Fibroblast of lung (primary cell): ENCODE measurements at regions not wholly inside any gene's neighbourhood (a gene's known extent, or its start where the extent isn't known, plus 50 kb on each side); places are given as distances from the start of the nearest gene placed in this dataset.
A peak's percentile ranks its signal among the peaks of the same experiment; 100 is the strongest.

Source experiments
- DNase-seq, 2 donors: peaks; one replicate each; pipeline versions ENCODE4 v3.0.0 to v3.0.0-alpha.2; 2010; ENCODE audit warnings: low read depth in 2 of 2
- H2AFZ ChIP-seq: 2 replicates; pipeline ENCODE4 v1.5.1; 2012; ENCODE audit warnings: low read length, control low read depth, inconsistent platforms
- H3K27ac ChIP-seq: 2 replicates; pipeline ENCODE4 v1.5.1; 2011; ENCODE audit warnings: low read length, control low read depth; ENCODE audit not compliant: insufficient read depth
- H3K27me3 ChIP-seq: 2 replicates; pipeline ENCODE4 v1.5.1; 2011; ENCODE audit warnings: mild to moderate bottlenecking, low read length; ENCODE audit not compliant: control insufficient read depth, insufficient read depth
- H3K36me3 ChIP-seq: 2 replicates; pipeline ENCODE4 v1.5.1; 2011; ENCODE audit warnings: low read length; ENCODE audit not compliant: control insufficient read depth, insufficient read depth
- H3K4me1 ChIP-seq: 2 replicates; pipeline ENCODE4 v1.5.1; 2011; ENCODE audit warnings: low read length; ENCODE audit not compliant: control insufficient read depth, insufficient read depth; ENCODE audit errors: extremely low read depth
- H3K4me2 ChIP-seq: 2 replicates; pipeline ENCODE4 v1.5.1; 2011; ENCODE audit warnings: low read length, control low read depth; ENCODE audit not compliant: insufficient read depth; ENCODE audit errors: extremely low read depth
- H3K4me3 ChIP-seq, 4 experiments: fragments of 200-600 bp in 1 of 4; sonication (generic) in 1 of 4; replicated peaks in 1 of 4; 2 replicates each; pipeline ENCODE4 v1.5.1; 2011 to 2016; ENCODE audit warnings: low read length in 4 of 4, low read depth in 3 of 4, mild to moderate bottlenecking in 3 of 4, control low read depth in 2 of 4, inconsistent platforms in 1 of 4, mixed read lengths in 1 of 4; ENCODE audit not compliant: insufficient read depth in 1 of 4; ENCODE audit errors: control extremely low read depth in 1 of 4
- H3K79me2 ChIP-seq: 2 replicates; pipeline ENCODE4 v1.5.1; 2012; ENCODE audit warnings: mild to moderate bottlenecking, low read length, inconsistent platforms; ENCODE audit not compliant: control insufficient read depth, insufficient read depth
- H3K9ac ChIP-seq: 2 replicates; pipeline ENCODE4 v1.5.1; 2011; ENCODE audit warnings: mild to moderate bottlenecking, low read length, control low read depth; ENCODE audit not compliant: insufficient read depth
- H3K9me3 ChIP-seq: 2 replicates; pipeline ENCODE4 v1.5.1; 2012; ENCODE audit warnings: low read depth, low read length; ENCODE audit not compliant: control insufficient read depth, insufficient read depth
- H4K20me1 ChIP-seq: 2 replicates; pipeline ENCODE4 v1.5.1; 2011; ENCODE audit warnings: low read length; ENCODE audit not compliant: control insufficient read depth, insufficient read depth; ENCODE audit errors: extremely low read depth
- EZH2 ChIP-seq: IDR thresholded peaks from 2 replicates; pipeline ENCODE4 v1.5.1; 2012; ENCODE audit warnings: low read length, control low read depth, mild to moderate bottlenecking; ENCODE audit errors: missing control alignments
- TF ChIP-seq, protein P1 (sequence below), 2 donors: IDR thresholded peaks in 1 of 2; conservative IDR thresholded peaks in 1 of 2; 1 replicate in 1 of 2; 2 replicates in 1 of 2; pipeline ENCODE4 v1.5.1; 2011 to 2012; ENCODE audit warnings: low read length in 2 of 2, control low read depth in 1 of 2, inconsistent platforms in 1 of 2, low read depth in 1 of 2, mild to moderate bottlenecking in 1 of 2

DNA sequence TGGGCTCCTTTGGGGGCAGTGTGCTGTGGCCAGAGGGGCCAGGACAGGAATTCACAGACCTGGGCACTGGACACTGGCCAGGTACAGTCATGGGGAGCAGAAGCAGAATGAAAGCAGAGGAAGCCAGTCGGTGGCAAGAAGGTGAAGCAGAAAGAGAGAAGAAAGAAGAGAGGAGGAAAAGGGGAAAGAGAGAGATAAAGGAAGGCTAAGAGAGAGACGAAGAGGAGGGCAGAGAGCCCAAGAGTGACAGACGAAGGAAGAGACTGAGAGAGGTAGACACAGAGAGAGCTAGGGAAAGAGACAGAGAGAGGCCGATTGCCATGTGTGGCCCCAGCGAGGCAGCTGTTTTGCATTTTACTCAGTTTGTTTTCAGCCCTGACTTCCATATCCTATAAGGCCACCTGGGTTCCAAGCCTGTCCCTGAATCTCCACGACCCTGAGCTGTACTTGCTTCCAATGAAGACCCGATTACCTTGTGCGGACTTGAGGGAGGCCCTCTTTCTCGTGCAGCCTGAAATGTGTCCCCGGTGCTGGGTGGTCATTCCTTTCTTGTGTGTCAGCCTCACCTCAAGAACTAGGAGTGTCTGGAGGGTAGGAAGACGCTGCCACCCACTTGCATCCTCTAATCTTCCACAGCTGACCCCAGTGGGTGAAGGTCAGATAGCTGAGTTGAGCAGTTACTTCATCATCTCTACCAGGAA lies 73.9 kb downstream of the LSM3 start:
- H3K9me3 ChIP-seq, result no peaks in the 10 kb centered on the region
- no peak overlapping the region for H3K9ac ChIP-seq
- no peaks in the 10 kb centered on the region for H4K20me1 ChIP-seq
- H3K27me3 ChIP-seq, result no peaks in the 10 kb centered on the region
- H3K36me3 ChIP-seq, result no peaks in the 10 kb centered on the region
- TF ChIP-seq EZH2, result no peak
- TF ChIP-seq, protein P1, sequence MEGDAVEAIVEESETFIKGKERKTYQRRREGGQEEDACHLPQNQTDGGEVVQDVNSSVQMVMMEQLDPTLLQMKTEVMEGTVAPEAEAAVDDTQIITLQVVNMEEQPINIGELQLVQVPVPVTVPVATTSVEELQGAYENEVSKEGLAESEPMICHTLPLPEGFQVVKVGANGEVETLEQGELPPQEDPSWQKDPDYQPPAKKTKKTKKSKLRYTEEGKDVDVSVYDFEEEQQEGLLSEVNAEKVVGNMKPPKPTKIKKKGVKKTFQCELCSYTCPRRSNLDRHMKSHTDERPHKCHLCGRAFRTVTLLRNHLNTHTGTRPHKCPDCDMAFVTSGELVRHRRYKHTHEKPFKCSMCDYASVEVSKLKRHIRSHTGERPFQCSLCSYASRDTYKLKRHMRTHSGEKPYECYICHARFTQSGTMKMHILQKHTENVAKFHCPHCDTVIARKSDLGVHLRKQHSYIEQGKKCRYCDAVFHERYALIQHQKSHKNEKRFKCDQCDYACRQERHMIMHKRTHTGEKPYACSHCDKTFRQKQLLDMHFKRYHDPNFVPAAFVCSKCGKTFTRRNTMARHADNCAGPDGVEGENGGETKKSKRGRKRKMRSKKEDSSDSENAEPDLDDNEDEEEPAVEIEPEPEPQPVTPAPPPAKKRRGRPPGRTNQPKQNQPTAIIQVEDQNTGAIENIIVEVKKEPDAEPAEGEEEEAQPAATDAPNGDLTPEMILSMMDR (conservative IDR thresholded peaks at IDR 0.05 in 1 of 2, IDR thresholded peaks at IDR 0.05 in 1 of 2; ENCODE audit: low read depth in 1 of 2, low read length in 2 of 2), result no peak
- no peak overlapping the region for H3K4me2 ChIP-seq
- no peak overlapping the region for H2AFZ ChIP-seq
- H3K4me1 ChIP-seq, result no peaks in the 10 kb centered on the region
- H3K4me3 ChIP-seq, result no peak overlapping the region
- no peaks in the 10 kb centered on the region for H3K79me2 ChIP-seq
- H3K27ac ChIP-seq, result no peak overlapping the region
- peak in 1 of 2 donors; percentile 83 for DNase-seq

DNA sequence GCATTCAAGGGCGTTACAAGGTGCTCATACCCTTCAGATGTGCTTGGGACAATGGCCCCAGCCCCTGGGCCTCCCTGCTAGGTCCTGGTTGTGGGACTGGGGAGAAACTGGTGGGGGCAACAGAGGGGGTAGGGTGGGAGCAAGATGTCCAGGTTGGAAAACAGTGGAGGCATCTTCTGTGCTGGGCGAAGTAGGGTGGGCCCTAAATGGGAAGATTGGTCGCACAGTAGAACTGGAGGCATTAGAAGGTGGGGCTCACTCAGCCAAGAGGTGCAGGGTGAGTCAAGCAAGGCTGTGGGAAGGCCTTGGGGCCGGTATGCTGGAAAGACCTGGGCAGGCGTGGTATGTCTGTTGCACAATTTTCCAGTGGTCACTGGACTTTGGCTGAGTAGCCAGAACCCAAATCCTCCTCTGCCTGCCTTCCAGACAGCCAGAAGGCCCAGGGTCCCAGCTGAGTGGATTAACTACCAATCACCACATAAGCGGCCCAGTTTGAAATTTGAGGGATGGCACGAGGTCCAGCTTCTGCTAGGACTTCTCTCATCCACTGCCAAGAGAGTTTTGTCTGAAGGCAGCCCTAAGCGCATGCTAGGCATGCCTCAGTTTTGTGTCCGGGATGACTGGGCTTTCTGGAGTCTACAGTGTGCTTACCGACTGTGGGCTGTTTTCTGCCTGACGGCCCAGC lies 74.5 kb downstream of the LSM3 start:
- no peaks in the 10 kb centered on the region for H3K79me2 ChIP-seq
- TF ChIP-seq, protein P1 (conservative IDR thresholded peaks at IDR 0.05 in 1 of 2, IDR thresholded peaks at IDR 0.05 in 1 of 2; ENCODE audit: low read depth in 1 of 2, low read length in 2 of 2), result no peak
- TF ChIP-seq EZH2, result no peak
- H3K36me3 ChIP-seq, result no peaks in the 10 kb centered on the region
- H3K27ac ChIP-seq, result no peak overlapping the region
- no peaks in the 10 kb centered on the region for H3K4me1 ChIP-seq
- H3K4me3 ChIP-seq, result no peak overlapping the region
- H4K20me1 ChIP-seq, result no peaks in the 10 kb centered on the region
- no peaks in the 10 kb centered on the region for H3K9me3 ChIP-seq
- DNase-seq, result peak in 1 of 2 donors; percentile 84
- no peak overlapping the region for H3K4me2 ChIP-seq
- H2AFZ ChIP-seq, result no peak overlapping the region
- no peak overlapping the region for H3K9ac ChIP-seq
- H3K27me3 ChIP-seq, result no peaks in the 10 kb centered on the region

DNA sequence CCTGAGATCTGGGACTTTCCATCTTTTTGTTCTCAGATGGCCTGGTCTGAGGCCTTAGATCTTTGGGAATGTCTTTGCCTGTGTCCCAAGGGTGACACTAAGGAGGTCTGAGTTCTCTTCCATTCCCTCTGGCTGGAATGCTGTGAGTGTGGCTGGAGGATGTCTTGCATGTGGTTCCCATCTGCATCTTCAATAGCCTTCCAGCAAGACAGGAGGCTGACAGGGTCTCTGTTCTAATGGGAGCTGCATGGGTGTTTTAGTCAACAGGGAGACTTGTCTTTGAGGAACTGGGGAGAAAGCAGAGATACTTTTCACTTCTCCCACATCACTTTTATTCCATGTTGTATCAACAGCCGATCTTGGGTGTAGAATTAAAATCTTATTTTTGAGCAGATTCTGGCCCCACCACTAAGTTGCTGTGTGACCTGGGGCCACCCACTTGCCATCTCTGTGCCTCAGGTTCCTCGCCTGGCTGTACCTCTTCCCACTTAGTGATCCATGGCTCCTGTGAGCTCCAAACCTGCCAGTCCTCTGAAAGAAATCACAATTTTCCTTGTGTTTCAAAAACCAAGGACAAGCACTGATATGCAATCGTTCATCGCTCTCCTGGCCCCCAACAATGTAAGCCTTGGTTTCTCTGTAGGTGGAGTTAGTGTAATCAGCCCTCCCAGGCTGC lies 75.2 kb downstream of the LSM3 start:
- Histone ChIP-seq H3K4me1 (no peaks in the 10 kb centered on the region), H3K4me3 (no peak overlapping the region), H3K27ac (no peak overlapping the region), H3K79me2 (no peaks in the 10 kb centered on the region), H3K4me2 (no peak overlapping the region), H3K9me3 (no peaks in the 10 kb centered on the region), H3K36me3 (no peaks in the 10 kb centered on the region), H4K20me1 (no peaks in the 10 kb centered on the region), H3K27me3 (no peaks in the 10 kb centered on the region), H3K9ac (no peak overlapping the region), H2AFZ (no peak overlapping the region)
- no peak for DNase-seq
- TF ChIP-seq, protein P1 (conservative IDR thresholded peaks at IDR 0.05 in 1 of 2, IDR thresholded peaks at IDR 0.05 in 1 of 2; ENCODE audit: low read depth in 1 of 2, low read length in 2 of 2), result no peak
